AG04450 (cell line): ENCODE measurements at regions not wholly inside any gene's neighbourhood (a gene's known extent, or its start where the extent isn't known, plus 50 kb on each side); places are given as distances from the start of the nearest gene placed in this dataset.

Experiments used
- CTCF ChIA-PET: fragments of 300-600, 350-600 bp; formaldehyde crosslinking; extraction: SDS; loops from one replicate; lab custom pipeline; 2022; ENCODE audit warnings: antibody characterized with exemption, inconsistent platforms; lab: Charles Lee
- POLR2A ChIA-PET: fragments of 350-600 bp; formaldehyde crosslinking; extraction: SDS; loops from one replicate; lab custom pipeline; 2021; ENCODE audit warnings: antibody characterized with exemption, inconsistent platforms; lab: Yijun Ruan, JAX
- DNase-seq: peaks from one replicate; pipeline ENCODE4 v3.0.0-alpha.2; 2011; ENCODE audit warnings: low read depth, low spot score
- H3K27ac ChIP-seq: one replicate; pipeline ENCODE4 v1.5.1; 2012; ENCODE audit warnings: low read depth, low read length, control low read depth
- H3K27me3 ChIP-seq: one replicate; pipeline ENCODE4 v1.6.0; 2012; ENCODE audit warnings: low read length; ENCODE audit not compliant: control insufficient read depth, insufficient read depth
- H3K4me3 ChIP-seq: 2 replicates; pipeline ENCODE4 v1.5.1; 2011; ENCODE audit warnings: mild to moderate bottlenecking, low read depth, low read length, control low read depth
- H3K9me3 ChIP-seq: 2 replicates; pipeline ENCODE4 v1.5.1; 2012; ENCODE audit warnings: low read length; ENCODE audit not compliant: control insufficient read depth, insufficient read depth
- CTCF ChIP-seq: IDR thresholded peaks from 2 replicates; pipeline ENCODE4 v1.5.1; 2011; ENCODE audit warnings: low read depth, low read length, control low read depth, inconsistent platforms

DNA sequence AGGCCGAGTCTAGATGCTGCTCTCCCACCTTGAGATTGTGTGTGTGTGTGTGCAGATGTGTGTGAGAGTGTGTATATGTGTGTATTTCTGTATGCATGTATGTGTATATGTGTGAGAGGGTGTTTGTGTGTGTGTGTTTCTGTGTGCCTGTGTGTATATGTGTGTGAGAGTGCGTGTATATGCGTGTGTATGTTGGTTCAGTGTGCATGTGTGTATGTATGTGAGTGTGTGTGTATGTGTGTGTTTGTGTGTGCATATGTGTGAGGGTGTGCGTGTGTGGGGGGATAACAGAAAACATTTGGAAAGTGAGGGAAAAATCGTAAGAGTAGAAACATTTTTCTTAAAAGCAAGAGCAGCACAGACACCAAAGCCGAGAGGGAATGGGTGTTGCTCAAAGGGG, 309.1 kb downstream of the NDUFA10 start:
- no peak overlapping the region for H3K4me3 ChIP-seq
- CTCF ChIA-PET, result no interaction called here
- POLR2A ChIA-PET, result no interaction called here
- H3K27me3 ChIP-seq, result no peaks in the 10 kb centered on the region
- TF ChIP-seq CTCF, result no peak
- DNase-seq, result no peak
- no peak overlapping the region for H3K27ac ChIP-seq
- H3K9me3 ChIP-seq, result peaks cover 68% of the 10 kb centered on the region

DNA sequence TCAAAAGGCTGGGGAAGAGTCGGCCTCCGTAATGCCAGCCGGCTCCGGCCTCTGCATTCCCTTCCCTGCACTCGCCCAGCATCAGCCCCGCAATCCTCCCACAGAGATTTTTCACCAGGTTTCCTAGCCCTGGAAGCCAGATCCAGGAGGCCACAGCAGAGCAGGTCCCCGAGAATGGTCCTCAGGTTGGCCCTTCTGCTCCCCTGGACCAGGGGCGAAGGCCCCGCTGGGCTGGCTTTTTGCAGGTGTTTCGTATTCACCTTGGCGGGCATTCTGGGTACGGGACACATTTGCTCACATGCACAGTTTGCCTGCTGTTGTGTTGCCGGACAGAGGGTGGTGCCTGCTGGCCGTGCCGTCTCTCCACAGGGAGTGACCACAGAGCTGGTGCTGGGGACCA, 309.5 kb downstream of the NDUFA10 start:
- H3K9me3 ChIP-seq, result peaks cover 64% of the 10 kb centered on the region
- CTCF ChIA-PET, result no interaction called here
- no peak overlapping the region for H3K4me3 ChIP-seq
- POLR2A ChIA-PET, result no interaction called here
- no peak overlapping the region for H3K27ac ChIP-seq
- no peak for DNase-seq
- H3K27me3 ChIP-seq, result no peaks in the 10 kb centered on the region
- TF ChIP-seq CTCF, result no peak

- no peak for TF ChIP-seq CTCF
- no peaks in the 10 kb centered on the region for H3K27me3 ChIP-seq
- ChIA-PET CTCF (no interaction called here), POLR2A (no interaction called here)
- peaks cover 60% of the 10 kb centered on the region for H3K9me3 ChIP-seq
- no peak for DNase-seq
- no peak overlapping the region for H3K27ac ChIP-seq
- H3K4me3 ChIP-seq, result no peak overlapping the region
These were observed 309.9 kb downstream of the NDUFA10 start for GRCh38 chr2:239715202-239715601.

DNA sequence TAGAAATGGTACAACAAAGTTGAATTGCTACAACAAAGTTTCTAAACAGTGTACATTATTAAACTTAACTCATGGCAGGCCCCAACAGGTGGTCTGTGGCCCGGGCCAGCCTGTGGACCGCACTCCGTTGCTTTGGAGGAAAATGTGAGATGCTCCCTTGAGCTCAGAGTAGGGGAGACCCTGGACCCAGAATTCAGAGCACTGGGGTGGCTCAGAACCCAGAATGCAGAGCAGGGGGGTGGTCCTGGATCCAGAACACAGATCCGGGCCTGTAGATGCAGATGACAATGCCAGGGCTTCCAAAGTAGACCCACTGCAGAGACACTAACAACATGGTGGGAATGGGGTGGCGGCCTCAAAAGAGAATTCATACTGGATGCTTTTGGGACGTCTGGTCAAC, 311.0 kb downstream of the NDUFA10 start:
- Histone ChIP-seq H3K27ac (no peak overlapping the region), H3K9me3 (peaks cover 51% of the 10 kb centered on the region), H3K27me3 (no peaks in the 10 kb centered on the region), H3K4me3 (no peak overlapping the region)
- ChIA-PET POLR2A (no interaction called here), CTCF (no interaction called here)
- no peak for TF ChIP-seq CTCF
- DNase-seq, result no peak

- H3K9me3 ChIP-seq, result peaks cover 38% of the 10 kb centered on the region
- POLR2A ChIA-PET, result no interaction called here
- no peak overlapping the region for H3K27ac ChIP-seq
- H3K27me3 ChIP-seq, result no peaks in the 10 kb centered on the region
- no peak for DNase-seq
- no peak for TF ChIP-seq CTCF
- CTCF ChIA-PET, result no interaction called here
- H3K4me3 ChIP-seq, result no peak overlapping the region
These were observed 311.9 kb upstream of the HDAC4 start for GRCh38 chr2:239712755-239713154.
